ENCODE measurements at regions not wholly inside any gene's neighbourhood (a gene's known extent, or its start where the extent isn't known, plus 50 kb on each side); places are given as distances from the start of the nearest gene placed in this dataset.

- peaks cover 0 to 21% (median 0%) of the 10 kb centered on the region in 5 donors for H3K27me3 Mint-ChIP-seq
- no peak overlapping the region for H3K4me3 ChIP-seq (ENCODE audit: low read length)
- no peak for ATAC-seq
- peaks cover 0 to 5% (median 0%) of the 10 kb centered on the region in 11 donors for H3K9me3 Mint-ChIP-seq
- H3K4me3 Mint-ChIP-seq, result no peak overlapping the region
- CTCF ChIA-PET, result no interaction called here
- intact Hi-C loops (cut with micrococcal nuclease), result no loop called here
- no peak overlapping the region for H3K27ac Mint-ChIP-seq
- H3K9me3 ChIP-seq (ENCODE audit: control insufficient read depth in 2 of 3, low read length in 3 of 3), result no peaks in the 10 kb centered on the region
- no peak overlapping the region for H3K27ac ChIP-seq (ENCODE audit: low read depth, low read length)
- no peak for DNase-seq
- no peaks in the 10 kb centered on the region for H3K4me1 Mint-ChIP-seq
- H3K4me1 ChIP-seq (ENCODE audit: control insufficient read depth in 2 of 2, insufficient read depth in 2 of 2, low read length in 2 of 2), result no peaks in the 10 kb centered on the region
- H3K36me3 Mint-ChIP-seq, result no peaks in the 10 kb centered on the region
- no peaks in the 10 kb centered on the region for H3K36me3 ChIP-seq (ENCODE audit: control insufficient read depth in 2 of 3, insufficient read depth in 3 of 3, low read length in 3 of 3)
- H3K27me3 ChIP-seq (ENCODE audit: control insufficient read depth in 2 of 2, insufficient read depth in 2 of 2, low read length in 2 of 2), result no peaks in the 10 kb centered on the region
- POLR2A ChIA-PET, result no interaction called here
Measured at GRCh38 chr18:78305789-78306188, 673.8 kb upstream of the SALL3 start.

- Histone ChIP-seq H3K4me3 (ENCODE audit: low read length) (no peak overlapping the region), H3K4me1 (ENCODE audit: control insufficient read depth in 2 of 2, insufficient read depth in 2 of 2, low read length in 2 of 2) (no peaks in the 10 kb centered on the region), H3K27ac (ENCODE audit: low read depth, low read length) (no peak overlapping the region), H3K27me3 (ENCODE audit: control insufficient read depth in 2 of 2, insufficient read depth in 2 of 2, low read length in 2 of 2) (no peaks in the 10 kb centered on the region), H3K9me3 (ENCODE audit: control insufficient read depth in 2 of 3, low read length in 3 of 3) (no peaks in the 10 kb centered on the region), H3K36me3 (ENCODE audit: control insufficient read depth in 2 of 3, insufficient read depth in 3 of 3, low read length in 3 of 3) (no peaks in the 10 kb centered on the region)
- intact Hi-C loops (cut with micrococcal nuclease), result no loop called here
- POLR2A ChIA-PET, result no interaction called here
- Mint-ChIP-seq H3K9me3 (peaks cover 0 to 5% (median 0%) of the 10 kb centered on the region in 11 donors), H3K36me3 (no peaks in the 10 kb centered on the region), H3K27me3 (peaks cover 0 to 21% (median 0%) of the 10 kb centered on the region in 5 donors), H3K27ac (no peak overlapping the region), H3K4me3 (no peak overlapping the region), H3K4me1 (no peaks in the 10 kb centered on the region)
- DNase-seq (no peak), ATAC-seq (no peak)
- CTCF ChIA-PET, result no interaction called here
Measured at GRCh38 chr18:78309307-78309706, 670.3 kb upstream of the SALL3 start.

DNA sequence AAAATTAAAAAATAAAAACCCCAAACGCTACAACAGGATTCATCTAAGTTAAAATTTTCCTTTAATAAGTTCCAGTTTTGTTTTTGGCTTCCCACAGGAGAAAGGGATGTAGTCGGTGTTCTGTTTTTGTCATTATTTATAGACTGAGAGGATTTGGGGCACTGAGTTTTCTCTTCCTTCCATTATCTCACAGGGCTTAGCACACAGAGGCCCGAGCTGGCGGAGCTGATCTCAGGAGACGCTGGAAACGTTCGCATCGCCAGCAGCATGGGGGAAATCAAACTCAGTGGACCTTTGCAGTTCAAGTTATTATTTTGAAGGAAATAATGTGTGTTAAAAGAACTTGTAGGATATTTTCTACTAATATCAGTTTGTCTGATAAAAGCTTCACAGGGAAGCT lies 669.7 kb upstream of the SALL3 start:
- ChIA-PET CTCF (no interaction called here), POLR2A (no interaction called here)
- Histone ChIP-seq H3K27ac (ENCODE audit: low read depth, low read length) (no peak overlapping the region), H3K9me3 (ENCODE audit: control insufficient read depth in 2 of 3, low read length in 3 of 3) (no peaks in the 10 kb centered on the region), H3K4me3 (ENCODE audit: low read length) (no peak overlapping the region), H3K4me1 (ENCODE audit: control insufficient read depth in 2 of 2, insufficient read depth in 2 of 2, low read length in 2 of 2) (no peaks in the 10 kb centered on the region), H3K27me3 (ENCODE audit: control insufficient read depth in 2 of 2, insufficient read depth in 2 of 2, low read length in 2 of 2) (no peaks in the 10 kb centered on the region), H3K36me3 (ENCODE audit: control insufficient read depth in 2 of 3, insufficient read depth in 3 of 3, low read length in 3 of 3) (no peaks in the 10 kb centered on the region)
- ATAC-seq (no peak), DNase-seq (no peak)
- no peaks in the 10 kb centered on the region for H3K4me1 Mint-ChIP-seq
- peaks cover 0 to 5% (median 0%) of the 10 kb centered on the region in 11 donors for H3K9me3 Mint-ChIP-seq
- no peak overlapping the region for H3K4me3 Mint-ChIP-seq
- intact Hi-C loops (cut with micrococcal nuclease), result no loop called here
- no peak overlapping the region for H3K27ac Mint-ChIP-seq
- H3K27me3 Mint-ChIP-seq, result peaks cover 0 to 22% (median 0%) of the 10 kb centered on the region in 5 donors
- no peaks in the 10 kb centered on the region for H3K36me3 Mint-ChIP-seq

DNA sequence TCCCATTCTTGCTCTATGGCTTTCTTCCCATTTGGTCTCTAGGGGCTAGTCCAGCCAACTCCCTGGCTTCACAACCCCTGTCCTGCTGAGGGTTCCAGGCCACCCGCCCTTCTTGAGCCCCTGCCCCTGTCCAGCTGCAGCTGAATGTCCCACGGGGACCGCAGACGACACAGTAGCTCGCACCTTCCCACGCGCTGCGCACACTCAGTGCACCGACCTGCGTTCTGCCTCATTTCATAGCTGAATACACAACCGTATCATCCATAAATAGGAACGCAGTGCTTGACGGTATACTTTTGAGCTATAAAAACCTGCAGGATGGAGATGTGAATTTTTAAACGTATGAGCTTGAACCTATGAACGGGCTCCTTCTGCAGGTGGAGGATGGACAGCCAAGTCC lies 660.4 kb upstream of the SALL3 start:
- H3K4me3 Mint-ChIP-seq, result no peak overlapping the region
- no peak overlapping the region for H3K27ac Mint-ChIP-seq
- intact Hi-C loops (cut with micrococcal nuclease), result no loop called here
- H3K4me1 ChIP-seq (ENCODE audit: control insufficient read depth in 2 of 2, insufficient read depth in 2 of 2, low read length in 2 of 2), result no peaks in the 10 kb centered on the region
- ChIA-PET CTCF (no interaction called here), POLR2A (no interaction called here)
- H3K4me1 Mint-ChIP-seq, result no peaks in the 10 kb centered on the region
- no peak for DNase-seq
- no peak for ATAC-seq
- H3K36me3 ChIP-seq (ENCODE audit: control insufficient read depth in 2 of 3, insufficient read depth in 3 of 3, low read length in 3 of 3), result no peaks in the 10 kb centered on the region
- H3K27me3 Mint-ChIP-seq, result peaks cover 0 to 15% (median 0%) of the 10 kb centered on the region in 5 donors
- no peak overlapping the region for H3K27ac ChIP-seq (ENCODE audit: low read depth, low read length)
- no peaks in the 10 kb centered on the region for H3K9me3 ChIP-seq (ENCODE audit: control insufficient read depth in 2 of 3, low read length in 3 of 3)
- H3K36me3 Mint-ChIP-seq, result no peaks in the 10 kb centered on the region
- no peaks in the 10 kb centered on the region for H3K27me3 ChIP-seq (ENCODE audit: control insufficient read depth in 2 of 2, insufficient read depth in 2 of 2, low read length in 2 of 2)
- no peaks in the 10 kb centered on the region for H3K9me3 Mint-ChIP-seq
- no peak overlapping the region for H3K4me3 ChIP-seq (ENCODE audit: low read length)

GRCh38 chr18:78319961-78320360 lies 659.7 kb upstream of the SALL3 start:
- DNase-seq, result no peak
- Mint-ChIP-seq H3K36me3 (no peaks in the 10 kb centered on the region), H3K9me3 (no peaks in the 10 kb centered on the region), H3K4me3 (no peak overlapping the region), H3K4me1 (no peaks in the 10 kb centered on the region), H3K27me3 (peaks cover 0 to 8% (median 0%) of the 10 kb centered on the region in 5 donors), H3K27ac (no peak overlapping the region)
- Histone ChIP-seq H3K36me3 (ENCODE audit: control insufficient read depth in 2 of 3, insufficient read depth in 3 of 3, low read length in 3 of 3) (no peaks in the 10 kb centered on the region), H3K27ac (ENCODE audit: low read depth, low read length) (no peak overlapping the region), H3K27me3 (ENCODE audit: control insufficient read depth in 2 of 2, insufficient read depth in 2 of 2, low read length in 2 of 2) (no peaks in the 10 kb centered on the region), H3K9me3 (ENCODE audit: control insufficient read depth in 2 of 3, low read length in 3 of 3) (no peaks in the 10 kb centered on the region), H3K4me3 (ENCODE audit: low read length) (no peak overlapping the region), H3K4me1 (ENCODE audit: control insufficient read depth in 2 of 2, insufficient read depth in 2 of 2, low read length in 2 of 2) (no peaks in the 10 kb centered on the region)
- POLR2A ChIA-PET, result no interaction called here
- CTCF ChIA-PET, result no interaction called here
- no peak for ATAC-seq
- intact Hi-C loops (cut with micrococcal nuclease), result no loop called here

GRCh38 chr18:78321402-78321801 lies 658.2 kb upstream of the SALL3 start:
- no peak for ATAC-seq
- CTCF ChIA-PET, result no interaction called here

GRCh38 chr18:78323453-78324197 lies 656.0 kb upstream of the SALL3 start:
- H3K27ac Mint-ChIP-seq, result peak overlapping the region in 1 of 9 donors; percentile 13
- intact Hi-C loops (cut with micrococcal nuclease), result no loop called here
- H3K9me3 ChIP-seq (ENCODE audit: control insufficient read depth in 2 of 3, low read length in 3 of 3), result no peaks in the 10 kb centered on the region
- no peak for DNase-seq
- ChIA-PET CTCF (no interaction called here), POLR2A (no interaction called here)
- no peak overlapping the region for H3K4me3 Mint-ChIP-seq
- no peak for ATAC-seq
- no peaks in the 10 kb centered on the region for H3K27me3 ChIP-seq (ENCODE audit: control insufficient read depth in 2 of 2, insufficient read depth in 2 of 2, low read length in 2 of 2)
- H3K4me3 ChIP-seq (ENCODE audit: low read length), result no peak overlapping the region
- peaks cover 0 to 5% (median 0%) of the 10 kb centered on the region in 11 donors for H3K9me3 Mint-ChIP-seq
- H3K36me3 ChIP-seq (ENCODE audit: control insufficient read depth in 2 of 3, insufficient read depth in 3 of 3, low read length in 3 of 3), result no peaks in the 10 kb centered on the region
- H3K27ac ChIP-seq (ENCODE audit: low read depth, low read length), result no peak overlapping the region
- no peaks in the 10 kb centered on the region for H3K36me3 Mint-ChIP-seq
- peaks cover 0 to 3% (median 0%) of the 10 kb centered on the region in 5 donors for H3K27me3 Mint-ChIP-seq
- H3K4me1 ChIP-seq (ENCODE audit: control insufficient read depth in 2 of 2, insufficient read depth in 2 of 2, low read length in 2 of 2), result no peaks in the 10 kb centered on the region
- no peaks in the 10 kb centered on the region for H3K4me1 Mint-ChIP-seq

More at GRCh38 chr18:78321402-78321801, 658.2 kb upstream of the SALL3 start:
- intact Hi-C loops (cut with micrococcal nuclease), result no loop called here
- H3K36me3 ChIP-seq (ENCODE audit: control insufficient read depth in 2 of 3, insufficient read depth in 3 of 3, low read length in 3 of 3), result no peaks in the 10 kb centered on the region
- peaks cover 0 to 5% (median 0%) of the 10 kb centered on the region in 11 donors for H3K9me3 Mint-ChIP-seq
- peaks cover 0 to 7% (median 0%) of the 10 kb centered on the region in 5 donors for H3K27me3 Mint-ChIP-seq
- POLR2A ChIA-PET, result no interaction called here
- H3K27ac ChIP-seq (ENCODE audit: low read depth, low read length), result no peak overlapping the region
- no peak for DNase-seq
- H3K4me1 ChIP-seq (ENCODE audit: control insufficient read depth in 2 of 2, insufficient read depth in 2 of 2, low read length in 2 of 2), result no peaks in the 10 kb centered on the region
- H3K27ac Mint-ChIP-seq, result no peak overlapping the region
- no peak overlapping the region for H3K4me3 ChIP-seq (ENCODE audit: low read length)
- H3K36me3 Mint-ChIP-seq, result no peaks in the 10 kb centered on the region
- no peaks in the 10 kb centered on the region for H3K9me3 ChIP-seq (ENCODE audit: control insufficient read depth in 2 of 3, low read length in 3 of 3)
- H3K4me1 Mint-ChIP-seq, result no peaks in the 10 kb centered on the region
- H3K4me3 Mint-ChIP-seq, result no peak overlapping the region
- H3K27me3 ChIP-seq (ENCODE audit: control insufficient read depth in 2 of 2, insufficient read depth in 2 of 2, low read length in 2 of 2), result no peaks in the 10 kb centered on the region
